Upper lobe of right lung (tissue), 1 donor: ENCODE measurements at regions not wholly inside any gene's neighbourhood (a gene's known extent, or its start where the extent isn't known, plus 50 kb on each side); places are given as distances from the start of the nearest gene placed in this dataset.

Source experiments
- ATAC-seq: fragments of 200-7000 bp; cut with Tn5 transposase; one replicate; pipeline ENCODE4 v1.9.1; 2020; ENCODE audit warnings: mild to moderate bottlenecking, moderate library complexity
- DNase-seq: peaks from one replicate; pipeline ENCODE4 v3.0.0-alpha.2; 2020
- H3K27ac ChIP-seq: fragments of 200-600 bp; one replicate; pipeline ENCODE4 v1.8.0; 2022
- H3K27me3 ChIP-seq: fragments of 200-600 bp; one replicate; pipeline ENCODE4 v1.8.0; 2022; ENCODE audit warnings: mild to moderate bottlenecking
- H3K36me3 ChIP-seq: fragments of 200-600 bp; one replicate; pipeline ENCODE4 v1.8.0; 2022
- H3K4me1 ChIP-seq: fragments of 200-600 bp; one replicate; pipeline ENCODE4 v1.8.0; 2022
- H3K4me3 ChIP-seq: fragments of 200-600 bp; one replicate; pipeline ENCODE4 v1.8.0; 2022; ENCODE audit warnings: mild to moderate bottlenecking
- H3K9me3 ChIP-seq: fragments of 200-600 bp; one replicate; pipeline ENCODE4 v1.8.0; 2022
- CTCF ChIP-seq: fragments of 200-600 bp; IDR thresholded peaks from one replicate; pipeline ENCODE4 v1.8.0; 2022; ENCODE audit warnings: antibody characterized with exemption
- intact Hi-C: fragments of 100-400 bp; cut with DNase I; formaldehyde crosslinking; loops from one replicate; pipeline ENCODE4 v1.11.0; 2022
- donor health status: DM: no; HTN: yes; CAD: no; lungs with severe emphysema.

GRCh38 chr18:47510831-47511230, 259.4 kb upstream of the SKOR2 start:
- Histone ChIP-seq H3K36me3 (no peaks in the 10 kb centered on the region), H3K27ac (no peak overlapping the region), H3K4me1 (no peaks in the 10 kb centered on the region), H3K27me3 (no peaks in the 10 kb centered on the region), H3K9me3 (no peaks in the 10 kb centered on the region), H3K4me3 (no peak overlapping the region)
- no peak for TF ChIP-seq CTCF
- ATAC-seq (no peak), DNase-seq (no peak)
- intact Hi-C loops = no loop called here

- ATAC-seq (no peak), DNase-seq (no peak)
- Histone ChIP-seq H3K4me3 (no peak overlapping the region), H3K27me3 (no peaks in the 10 kb centered on the region), H3K4me1 (no peaks in the 10 kb centered on the region), H3K27ac (no peak overlapping the region), H3K9me3 (no peaks in the 10 kb centered on the region), H3K36me3 (no peaks in the 10 kb centered on the region)
- no peak for TF ChIP-seq CTCF
- intact Hi-C loops = no loop called here
Observed at GRCh38 chr18:47507651-47508050, 256.2 kb upstream of the SKOR2 start.

GRCh38 chr18:47506897-47507296, 255.4 kb upstream of the SKOR2 start:
- no peak for TF ChIP-seq CTCF
- ATAC-seq = no peak
- no peaks in the 10 kb centered on the region for H3K27me3 ChIP-seq
- H3K27ac ChIP-seq = no peak overlapping the region
- no peaks in the 10 kb centered on the region for H3K36me3 ChIP-seq
- no peaks in the 10 kb centered on the region for H3K9me3 ChIP-seq
- no peak overlapping the region for H3K4me3 ChIP-seq
- no peak for DNase-seq
- H3K4me1 ChIP-seq = no peaks in the 10 kb centered on the region
- intact Hi-C loops = no loop called here

- TF ChIP-seq CTCF = no peak
- Histone ChIP-seq H3K4me1 (no peaks in the 10 kb centered on the region), H3K4me3 (no peak overlapping the region), H3K27me3 (no peaks in the 10 kb centered on the region), H3K9me3 (no peaks in the 10 kb centered on the region), H3K27ac (no peak overlapping the region), H3K36me3 (no peaks in the 10 kb centered on the region)
- DNase-seq = no peak
- intact Hi-C loops = no loop called here
- no peak for ATAC-seq
Observed at GRCh38 chr18:47501946-47502345, 250.5 kb upstream of the SKOR2 start.

GRCh38 chr18:47500930-47501329, 249.5 kb upstream of the SKOR2 start:
- ATAC-seq = no peak
- DNase-seq = no peak
- Histone ChIP-seq H3K4me1 (no peaks in the 10 kb centered on the region), H3K9me3 (no peaks in the 10 kb centered on the region), H3K27ac (no peak overlapping the region), H3K4me3 (no peak overlapping the region), H3K27me3 (no peaks in the 10 kb centered on the region), H3K36me3 (no peaks in the 10 kb centered on the region)
- intact Hi-C loops = no loop called here
- no peak for TF ChIP-seq CTCF

GRCh38 chr18:47492691-47493090, 241.2 kb upstream of the SKOR2 start:
- H3K27ac ChIP-seq = no peak overlapping the region
- H3K27me3 ChIP-seq = no peaks in the 10 kb centered on the region
- ATAC-seq = no peak
- DNase-seq = no peak
- H3K4me1 ChIP-seq = no peaks in the 10 kb centered on the region
- no peak for TF ChIP-seq CTCF
- H3K9me3 ChIP-seq = no peaks in the 10 kb centered on the region
- H3K4me3 ChIP-seq = no peak overlapping the region
- intact Hi-C loops = no loop called here
- no peaks in the 10 kb centered on the region for H3K36me3 ChIP-seq
